SK-N-SH (cell line): ENCODE measurements at regions not wholly inside any gene's neighbourhood (a gene's known extent, or its start where the extent isn't known, plus 50 kb on each side); places are given as distances from the start of the nearest gene placed in this dataset.

Experiments
- CTCF ChIA-PET: fragments of 300-600, 350-600 bp; formaldehyde crosslinking; extraction: SDS; loops from one replicate; lab custom pipeline; 2021; lab: Yijun Ruan, JAX
- POLR2A ChIA-PET: fragments of 350-600 bp; sonication (Branson Sonifier 250); formaldehyde crosslinking; extraction: SDS; loops from one replicate; lab custom pipeline; 2020; ENCODE audit warnings: antibody characterized with exemption, inconsistent platforms; lab: Yijun Ruan, JAX
- DNase-seq: peaks from one replicate; pipeline ENCODE4 v3.0.0; 2012
- H2AFZ ChIP-seq: fragments of 200-600 bp; sonication (generic); 2 replicates; pipeline ENCODE4 v1.8.1; 2016; ENCODE audit warnings: antibody characterized with exemption, mild to moderate bottlenecking, low read depth
- H3F3A ChIP-seq: fragments of 200-600 bp; sonication (generic); replicated peaks from 2 replicates; pipeline ENCODE3; 2016; ENCODE audit warnings: antibody characterized with exemption, mild to moderate bottlenecking; ENCODE audit not compliant: insufficient read depth
- H3K27ac ChIP-seq, 2 experiments: fragments of 200-500 bp in 1 of 2; fragments of 200-600 bp in 1 of 2; sonication (Bioruptor generic) in 1 of 2; sonication (generic), shearing (Covaris generic) in 1 of 2; 2 replicates each; pipeline versions ENCODE4 v1.5.1 to v1.6.1; 2014 to 2016; ENCODE audit warnings: low read depth in 2 of 2, inconsistent platforms in 1 of 2, low read length in 1 of 2, mild to moderate bottlenecking in 1 of 2, mixed read lengths in 1 of 2
- H3K27me3 ChIP-seq: fragments of 200-600 bp; sonication (generic), shearing (Covaris generic); 2 replicates; pipeline ENCODE4 v1.6.1; 2016; ENCODE audit warnings: mixed run types; ENCODE audit not compliant: insufficient read depth
- H3K36me3 ChIP-seq, 2 experiments: fragments of 200-500 bp in 1 of 2; fragments of 200-600 bp in 1 of 2; sonication (Bioruptor generic) in 1 of 2; sonication (generic) in 1 of 2; replicated peaks in 1 of 2; 2 replicates each; pipeline versions ENCODE3 to v1.5.1; 2014 to 2016; ENCODE audit warnings: low read length in 1 of 2, mild to moderate bottlenecking in 1 of 2; ENCODE audit not compliant: insufficient read depth in 2 of 2, control insufficient read depth in 1 of 2
- H3K4me1 ChIP-seq, 2 experiments: fragments of 200-500 bp in 1 of 2; fragments of 200-600 bp in 1 of 2; sonication (Bioruptor generic) in 1 of 2; sonication (generic), shearing (Covaris generic) in 1 of 2; 2 replicates each; pipeline versions ENCODE4 v1.5.1 to v1.6.1; 2014 to 2016; ENCODE audit warnings: low read depth in 1 of 2, low read length in 1 of 2, mixed run types in 1 of 2; ENCODE audit not compliant: insufficient read depth in 2 of 2, control insufficient read depth in 1 of 2
- H3K4me2 ChIP-seq: fragments of 200-600 bp; sonication (generic), shearing (Covaris generic); 2 replicates; pipeline ENCODE4 v1.6.1; 2017; ENCODE audit warnings: mixed run types
- H3K4me3 ChIP-seq, 2 experiments: fragments of 200-500 bp in 1 of 2; fragments of 200-600 bp in 1 of 2; sonication (Bioruptor generic) in 1 of 2; sonication (generic), shearing (Covaris generic) in 1 of 2; 2 replicates each; pipeline versions ENCODE4 v1.5.1 to v1.8.1; 2014 to 2016; ENCODE audit warnings: low read depth in 2 of 2, inconsistent platforms in 1 of 2, low read length in 1 of 2, mild to moderate bottlenecking in 1 of 2, mixed read lengths in 1 of 2, moderate library complexity in 1 of 2
- H3K79me2 ChIP-seq: fragments of 200-600 bp; sonication (generic); 2 replicates; pipeline ENCODE4 v1.8.1; 2017; ENCODE audit warnings: mild to moderate bottlenecking; ENCODE audit not compliant: insufficient read depth
- H3K9ac ChIP-seq: fragments of 200-600 bp; sonication (generic); 2 replicates; pipeline ENCODE4 v1.6.1; 2017; ENCODE audit warnings: mixed run types
- H3K9me2 ChIP-seq: fragments of 200-600 bp; sonication (generic); 2 replicates; pipeline ENCODE4 v1.6.1; 2017; ENCODE audit warnings: mixed run types
- H3K9me3 ChIP-seq: fragments of 200-600 bp; sonication (generic); 2 replicates; pipeline ENCODE4 v1.6.1; 2017; ENCODE audit warnings: mixed run types, mild to moderate bottlenecking, moderate library complexity
- H4K20me1 ChIP-seq: fragments of 200-600 bp; sonication (generic); 2 replicates; pipeline ENCODE4 v1.6.1; 2017; ENCODE audit warnings: mild to moderate bottlenecking, mixed run types; ENCODE audit not compliant: insufficient read depth
- MAX ChIP-seq: IDR thresholded peaks from 2 replicates; pipeline ENCODE4 v1.4.0; 2012; ENCODE audit warnings: low read depth
- MXI1 ChIP-seq: IDR thresholded peaks from 2 replicates; pipeline ENCODE4 v1.6.1; 2012; ENCODE audit warnings: mild to moderate bottlenecking, low read depth, low read length, improper control_type of control experiment
- NFIC ChIP-seq: IDR thresholded peaks from 2 replicates; pipeline ENCODE4 v1.4.0; 2012; ENCODE audit warnings: borderline replicate concordance
- NRF1 ChIP-seq: IDR thresholded peaks from 2 replicates; pipeline ENCODE4 v1.6.1; 2012; ENCODE audit warnings: low read depth, mild to moderate bottlenecking, low read length
- RAD21 ChIP-seq: IDR thresholded peaks from 2 replicates; pipeline ENCODE4 v1.6.1; 2012; ENCODE audit warnings: mild to moderate bottlenecking, low read length
- RCOR1 ChIP-seq: fragments of 150-350 bp; IDR thresholded peaks from 2 replicates; pipeline ENCODE4 v1.6.1; 2017; ENCODE audit warnings: antibody characterized with exemption, low read length
- RFX5 ChIP-seq: IDR thresholded peaks from 2 replicates; pipeline ENCODE4 v1.6.1; 2012; ENCODE audit warnings: mild to moderate bottlenecking, improper control_type of control experiment, low read length
- RXRA ChIP-seq: IDR thresholded peaks from 2 replicates; pipeline ENCODE4 v1.4.0; 2012; ENCODE audit warnings: low read depth, mild to moderate bottlenecking, borderline replicate concordance
- SMC3 ChIP-seq: IDR thresholded peaks from 2 replicates; pipeline ENCODE4 v1.6.1; 2012; ENCODE audit warnings: low read depth, low read length, improper control_type of control experiment
- TAF1 ChIP-seq: IDR thresholded peaks from 2 replicates; pipeline ENCODE4 v1.6.1; 2012; ENCODE audit warnings: low read depth, mild to moderate bottlenecking, low read length, moderate library complexity, borderline replicate concordance
- TCF12 ChIP-seq: IDR thresholded peaks from 2 replicates; pipeline ENCODE4 v1.4.0; 2012
- TEAD4 ChIP-seq: IDR thresholded peaks from 2 replicates; pipeline ENCODE4 v1.4.0; 2012; ENCODE audit warnings: mild to moderate bottlenecking, borderline replicate concordance; ENCODE audit not compliant: insufficient read depth
- USF1 ChIP-seq: IDR thresholded peaks from 2 replicates; pipeline ENCODE4 v1.4.0; 2012; ENCODE audit warnings: low read depth, borderline replicate concordance
- WGBS: methylation state at CpG from one replicate; pipeline ENCODE4 v1.1.6; 2017; ENCODE audit warnings: low lambda C conversion rate; 5-methylcytosine and 5-hydroxymethylcytosine counted together

GRCh38 chr20:57103146-57103800, 163.2 kb downstream of the BMP7 start:
- TF ChIP-seq USF1, result no peak
- TF ChIP-seq RCOR1, result no peak
- TF ChIP-seq TAF1, result no peak
- no peak for TF ChIP-seq TCF12
- H3K36me3 ChIP-seq, result no peaks in the 10 kb centered on the region
- 41% methylated on average over 11 of the region's 11 CpGs for whole genome bisulfite sequencing
- H3K79me2 ChIP-seq, result no peaks in the 10 kb centered on the region
- no peak overlapping the region for H3K9ac ChIP-seq
- ChIA-PET CTCF (interaction anchor here (1.2 to 3.8 kb wide), 4 partner anchors 10 to 245 kb away, joined by 3 to 18 read pairs (median 6); no protein-coding TSS in a partner anchor), POLR2A (no interaction called here)
- H3K27me3 ChIP-seq, result no peaks in the 10 kb centered on the region
- no peaks in the 10 kb centered on the region for H3K9me3 ChIP-seq
- H3F3A ChIP-seq, result no peaks in the 10 kb centered on the region
- no peak overlapping the region for H3K4me3 ChIP-seq
- H3K4me1 ChIP-seq, result peaks cover 0 to 5% of the 10 kb centered on the region in 2 experiments; a peak in 1 of 4 replicates
- no peak overlapping the region for H2AFZ ChIP-seq
- H4K20me1 ChIP-seq, result no peaks in the 10 kb centered on the region
- no peak overlapping the region for H3K27ac ChIP-seq
- no peak for DNase-seq
- no peaks in the 10 kb centered on the region for H3K9me2 ChIP-seq
- H3K4me2 ChIP-seq, result no peak overlapping the region

DNA sequence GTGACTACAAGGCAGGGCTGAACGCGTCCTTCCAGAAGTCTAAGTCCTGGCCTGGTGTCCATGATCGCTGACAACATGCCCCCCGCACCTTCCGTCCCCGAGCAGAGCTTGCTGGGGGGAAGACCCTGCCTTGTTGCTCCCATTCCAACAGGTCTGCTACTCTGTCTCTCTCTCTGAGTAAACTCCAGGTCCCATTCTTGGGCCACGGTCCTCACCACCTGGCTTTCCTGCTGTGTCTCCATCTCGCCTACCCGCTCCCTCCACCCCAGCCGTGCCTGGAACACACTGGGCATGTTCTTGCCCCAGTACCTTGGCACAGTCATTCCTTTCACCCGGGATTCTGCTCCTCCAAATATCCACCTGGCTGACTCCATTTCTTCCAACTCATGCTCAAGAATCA, 162.3 kb downstream of the BMP7 start:
- WGBS, result 56% methylated on average over 11 of the region's 11 CpGs
- H3K9ac ChIP-seq, result no peak overlapping the region
- no peaks in the 10 kb centered on the region for H4K20me1 ChIP-seq
- no peaks in the 10 kb centered on the region for H3K9me3 ChIP-seq
- peaks cover 0 to 11% of the 10 kb centered on the region in 2 experiments; a peak in 1 of 4 replicates for H3K4me1 ChIP-seq
- H3K9me2 ChIP-seq, result no peaks in the 10 kb centered on the region
- no peak overlapping the region for H3K4me3 ChIP-seq
- H3K4me2 ChIP-seq, result no peak overlapping the region
- DNase-seq, result no peak
- POLR2A ChIA-PET, result no interaction called here
- no peaks in the 10 kb centered on the region for H3F3A ChIP-seq
- CTCF ChIA-PET, result interaction anchor here (0.5 to 3.8 kb wide), 6 partner anchors 11 to 243 kb away, joined by 3 to 18 read pairs (median 4); no protein-coding TSS in a partner anchor
- no peak for TF ChIP-seq TEAD4
- no peak for TF ChIP-seq NRF1
- TF ChIP-seq MAX, result no peak
- TF ChIP-seq RXRA, result no peak
- H2AFZ ChIP-seq, result no peak overlapping the region
- no peaks in the 10 kb centered on the region for H3K79me2 ChIP-seq
- H3K27ac ChIP-seq, result no peak overlapping the region
- H3K36me3 ChIP-seq, result no peaks in the 10 kb centered on the region
- H3K27me3 ChIP-seq, result no peaks in the 10 kb centered on the region

GRCh38 chr20:57104651-57105204, 161.7 kb downstream of the BMP7 start:
- no peaks in the 10 kb centered on the region for H3K27me3 ChIP-seq
- H3K9me2 ChIP-seq, result no peaks in the 10 kb centered on the region
- ChIA-PET CTCF (interaction anchor here (0.6 to 3.8 kb wide), 4 partner anchors 14 to 242 kb away, joined by 3 to 18 read pairs (median 4); no protein-coding TSS in a partner anchor), POLR2A (no interaction called here)
- H4K20me1 ChIP-seq, result no peaks in the 10 kb centered on the region
- H3F3A ChIP-seq, result no peaks in the 10 kb centered on the region
- no peak overlapping the region for H2AFZ ChIP-seq
- no peaks in the 10 kb centered on the region for H3K79me2 ChIP-seq
- no peaks in the 10 kb centered on the region for H3K36me3 ChIP-seq
- no peak overlapping the region for H3K4me3 ChIP-seq
- no peak for DNase-seq
- H3K4me1 ChIP-seq, result peaks cover 0 to 14% of the 10 kb centered on the region in 2 experiments; a peak in 1 of 4 replicates
- H3K4me2 ChIP-seq, result no peak overlapping the region
- H3K27ac ChIP-seq, result no peak overlapping the region
- TF ChIP-seq SMC3 (no peak), NFIC (no peak), RAD21 (no peak), TAF1 (no peak), NRF1 (no peak), TCF12 (no peak), RFX5 (no peak), MXI1 (no peak)
- no peaks in the 10 kb centered on the region for H3K9me3 ChIP-seq
- WGBS, result 19% methylated on average over 8 of the region's 13 CpGs
- H3K9ac ChIP-seq, result no peak overlapping the region
